ENCODE measurements at regions not wholly inside any gene's neighbourhood (a gene's known extent, or its start where the extent isn't known, plus 50 kb on each side); places are given as distances from the start of the nearest gene placed in this dataset.

GRCh38 chr4:79198951-79199587 lies 126.8 kb downstream of the NAA11 start (continued):
- peak; percentile 89 to 93; a peak in 3 of 4 replicates for TF ChIP-seq RCOR1 (IDR thresholded peaks at IDR 0.05; ENCODE audit: borderline replicate concordance in 1 of 2, low read depth in 2 of 2, low read length in 2 of 2)

- H4K20me1 ChIP-seq (replicated peaks; ENCODE audit: control insufficient read depth, insufficient read depth, low read length): no peaks in the 10 kb centered on the region
- H3K27ac ChIP-seq (ENCODE audit: extremely low read depth, low read depth, low read length): no peak overlapping the region
- no peak overlapping the region for H3K9ac ChIP-seq (ENCODE audit: insufficient read depth in 1 of 2, low read depth in 2 of 2, low read length in 2 of 2)
- no peaks in the 10 kb centered on the region for H3K27me3 ChIP-seq (ENCODE audit: control insufficient read depth in 2 of 2, insufficient read depth in 2 of 2, low read length in 2 of 2)
- in situ Hi-C loops (cut with MboI): no loop called here
- H3K4me2 ChIP-seq (ENCODE audit: insufficient read depth, low read length): no peak overlapping the region
- peaks cover 0 to 28% of the 10 kb centered on the region in 2 experiments; a peak in 3 of 5 replicates for H3K4me1 ChIP-seq (replicated peaks in 1 of 2; ENCODE audit: control insufficient read depth in 2 of 2, insufficient read depth in 2 of 2, low read length in 2 of 2)
- DNase-seq (ENCODE audit: extremely low read depth in 1 of 4, low spot score in 3 of 4): no peak
- POLR2A ChIA-PET: interaction anchor here (0.7 to 1.4 kb wide), 2 partner anchors 12 to 1815 kb away, joined by 3 read pairs; no protein-coding TSS in a partner anchor
- H3K9me3 ChIP-seq (replicated peaks; ENCODE audit: control insufficient read depth, insufficient read depth, low read depth, low read length): no peaks in the 10 kb centered on the region
- no peaks in the 10 kb centered on the region for H3K9me1 ChIP-seq (ENCODE audit: control insufficient read depth, insufficient read depth, low read length)
- 64% methylated on average over 3 of the region's 3 CpGs for WGBS (ENCODE audit: insufficient coverage, low coverage, missing lambda C conversion rate)
- H2AFZ ChIP-seq (ENCODE audit: low read depth, low read length): no peak overlapping the region; the same call in 1 of the 2 replicates
- H3K4me3 ChIP-seq: no peak overlapping the region
- CTCF ChIA-PET (ENCODE audit: low intra/inter-chr PET ratio): no interaction called here
- intact Hi-C loops (cut with micrococcal nuclease): no loop called here
- FAIRE-seq: peak; percentile 23
- ATAC-seq: peak; percentile 51
- no peaks in the 10 kb centered on the region for H3K36me3 ChIP-seq (ENCODE audit: control insufficient read depth, insufficient read depth, low read length)
- no TSS peak for BruUV-seq (replicated peaks)
- no peaks in the 10 kb centered on the region for H3K79me2 ChIP-seq (ENCODE audit: control insufficient read depth, insufficient read depth, low read length)
- TF ChIP-seq ZNF175 (CRISPR knock-in tag; IDR thresholded peaks at IDR 0.05; ENCODE audit: low read depth) (no peak), CHCHD3 (CRISPR knock-in tag; IDR thresholded peaks at IDR 0.05) (no peak), ZBED1 (IDR thresholded peaks at IDR 0.05) (no peak), PCBP1 (IDR thresholded peaks at IDR 0.05; ENCODE audit: low read depth, low read length, poor library complexity, severe bottlenecking) (no peak), PHF21A (IDR thresholded peaks at IDR 0.05; ENCODE audit: borderline replicate concordance, low read depth) (no peak), ZNF347 (CRISPR knock-in tag; IDR thresholded peaks at IDR 0.05; ENCODE audit: low read depth) (no peak), USF1 (CRISPR knock-in tag; IDR thresholded peaks at IDR 0.05) (no peak), HDAC8 (tag; IDR thresholded peaks at IDR 0.05) (no peak), ZNF174 (CRISPR knock-in tag; IDR thresholded peaks at IDR 0.05) (no peak), POLR2A (conservative IDR thresholded peaks at IDR 0.05) (no peak), BRCA1 (IDR thresholded peaks at IDR 0.05) (no peak), BRCA1 (CRISPR knock-in tag; IDR thresholded peaks at IDR 0.05) (no peak), HDAC1 (IDR thresholded peaks at IDR 0.05) (no peak), USF2 (CRISPR knock-in tag; IDR thresholded peaks at IDR 0.05) (peak; percentile 67), ARID2 (IDR thresholded peaks at IDR 0.05) (no peak), MCM3 (IDR thresholded peaks at IDR 0.05) (no peak), E2F4 (CRISPR knock-in tag; IDR thresholded peaks at IDR 0.05; ENCODE audit: low read depth) (no peak), GABPB2 (CRISPR knock-in tag; conservative IDR thresholded peaks at IDR 0.05) (no peak), CREBBP (IDR thresholded peaks at IDR 0.05; ENCODE audit: low read depth, low read length) (no peak), POLR2H (tag; IDR thresholded peaks at IDR 0.05; ENCODE audit: low read depth) (peak; percentile 56; the same call in 1 of the 2 replicates)
Observed at GRCh38 chr4:79197275-79198009, 128.4 kb downstream of the NAA11 start.

Measured in K562 (cell line).